Astrocyte of the cerebellum (primary cell): ENCODE measurements at regions not wholly inside any gene's neighbourhood (a gene's known extent, or its start where the extent isn't known, plus 50 kb on each side); places are given as distances from the start of the nearest gene placed in this dataset.

Experiments
- DNase-seq: peaks from one replicate; pipeline ENCODE4 v3.0.0-alpha.2; 2011; ENCODE audit warnings: low read depth
- H3K4me3 ChIP-seq: 2 replicates; pipeline ENCODE4 v1.5.1; 2011; ENCODE audit warnings: mild to moderate bottlenecking, low read depth, low read length, moderate library complexity
- CTCF ChIP-seq: IDR thresholded peaks from 2 replicates; pipeline ENCODE4 v1.5.1; 2012; ENCODE audit warnings: low read length, low read depth, moderate library complexity, mild to moderate bottlenecking; ENCODE audit errors: missing control alignments
- in situ Hi-C: cut with HindIII; loops from 2 replicates; pipeline ENCODE4 v1.10.0; 2017; ENCODE audit warnings: low sequenced_read_pairs

GRCh38 chr15:27601239-27601960 is 497.7 kb downstream of the OCA2 start:
- no peak overlapping the region for H3K4me3 ChIP-seq
- no peak for DNase-seq
- TF ChIP-seq CTCF: no peak
- in situ Hi-C loops: loop anchor here (5.0 to 25.0 kb wide), 2 partner anchors 39 to 89 kb away; no protein-coding TSS in a partner anchor

GRCh38 chr15:27599034-27599433 is 500.1 kb downstream of the OCA2 start:
- in situ Hi-C loops: no loop called here
- TF ChIP-seq CTCF: no peak
- no peak overlapping the region for H3K4me3 ChIP-seq
- DNase-seq: no peak

GRCh38 chr15:27598251-27599009 is 500.7 kb downstream of the OCA2 start:
- no peak overlapping the region for H3K4me3 ChIP-seq
- in situ Hi-C loops: no loop called here
- TF ChIP-seq CTCF: no peak
- no peak for DNase-seq

- H3K4me3 ChIP-seq: no peak overlapping the region
- no peak for DNase-seq
- TF ChIP-seq CTCF: no peak
- in situ Hi-C loops: no loop called here
Measured at GRCh38 chr15:27595211-27595610, 503.9 kb downstream of the OCA2 start.

GRCh38 chr15:27592036-27592760 is 506.9 kb downstream of the OCA2 start:
- no peak for DNase-seq
- TF ChIP-seq CTCF: no peak
- in situ Hi-C loops: no loop called here
- H3K4me3 ChIP-seq: no peak overlapping the region
